Neural cell (in vitro differentiated cells): ENCODE measurements at regions not wholly inside any gene's neighbourhood (a gene's known extent, or its start where the extent isn't known, plus 50 kb on each side); places are given as distances from the start of the nearest gene placed in this dataset.

Experiments used
- CTCF ChIP-seq: fragments of 450-650 bp; IDR thresholded peaks from 2 replicates; pipeline ENCODE4 v1.5.1; 2014; ENCODE audit warnings: antibody characterized with exemption, mild to moderate bottlenecking, moderate library complexity; ENCODE audit not compliant: poor library complexity, severe bottlenecking
- EP300 ChIP-seq: fragments of 450-650 bp; conservative IDR thresholded peaks from 2 replicates; pipeline ENCODE4 v1.6.1; 2014; ENCODE audit warnings: antibody characterized with exemption, mild to moderate bottlenecking, moderate library complexity; ENCODE audit not compliant: poor library complexity, severe bottlenecking
- RAD21 ChIP-seq: fragments of 450-650 bp; conservative IDR thresholded peaks from 2 replicates; pipeline ENCODE4 v1.6.1; 2014; ENCODE audit warnings: antibody characterized with exemption, mild to moderate bottlenecking, moderate library complexity
- SMC3 ChIP-seq: fragments of 450-650 bp; conservative IDR thresholded peaks from 2 replicates; pipeline ENCODE4 v1.6.1; 2014; ENCODE audit warnings: antibody characterized with exemption, mild to moderate bottlenecking, moderate library complexity; ENCODE audit not compliant: poor library complexity

- TF ChIP-seq CTCF: no peak
- TF ChIP-seq EP300: no peak
- TF ChIP-seq RAD21: no peak
- no peak for TF ChIP-seq SMC3
Observed at GRCh38 chr15:93982226-93982727, 249.1 kb upstream of the MCTP2 start.
